CD14-positive monocyte (primary cell): ENCODE measurements at regions not wholly inside any gene's neighbourhood (a gene's known extent, or its start where the extent isn't known, plus 50 kb on each side); places are given as distances from the start of the nearest gene placed in this dataset.
A peak's percentile ranks its signal among the peaks of the same experiment; 100 is the strongest.

Source experiments
- DNase-seq, 3 donors: peaks; one replicate each; pipeline ENCODE4 v3.0.0-alpha.2; 2011 to 2022
- H2AFZ ChIP-seq: 2 replicates; pipeline ENCODE4 v1.6.0; 2012; ENCODE audit warnings: mild to moderate bottlenecking, low read depth, low read length, inconsistent platforms; ENCODE audit not compliant: insufficient read depth, poor library complexity, severe bottlenecking
- H3K27ac ChIP-seq, 2 donors: 1 replicate in 1 of 2; 2 replicates in 1 of 2; pipeline ENCODE4 v1.5.1; 2012 to 2013; ENCODE audit warnings: low read length in 2 of 2, control low read depth in 1 of 2, inconsistent platforms in 1 of 2, low read depth in 1 of 2, mild to moderate bottlenecking in 1 of 2
- H3K27me3 ChIP-seq, 2 donors: one replicate each; pipeline versions ENCODE4 v1.6.0 to v1.6.1; 2011 to 2013; ENCODE audit warnings: low read length in 2 of 2; ENCODE audit not compliant: control insufficient read depth in 2 of 2, insufficient read depth in 2 of 2
- H3K36me3 ChIP-seq, 2 donors: replicated peaks in 1 of 2; 1 replicate in 1 of 2; 2 replicates in 1 of 2; pipeline versions ENCODE4 v1.5.1 to v1.6.1; 2012 to 2013; ENCODE audit warnings: low read length in 2 of 2, control low read depth in 1 of 2, inconsistent platforms in 1 of 2, mild to moderate bottlenecking in 1 of 2; ENCODE audit not compliant: insufficient read depth in 2 of 2, control insufficient read depth in 1 of 2
- H3K4me1 ChIP-seq, 2 donors: 1 replicate in 1 of 2; 2 replicates in 1 of 2; pipeline versions ENCODE4 v1.5.1 to v1.6.1; 2012 to 2013; ENCODE audit warnings: low read length in 2 of 2, control low read depth in 1 of 2, inconsistent platforms in 1 of 2, mild to moderate bottlenecking in 1 of 2, moderate library complexity in 1 of 2; ENCODE audit not compliant: insufficient read depth in 2 of 2, control insufficient read depth in 1 of 2
- H3K4me2 ChIP-seq: replicated peaks from 2 replicates; pipeline ENCODE3; 2012; ENCODE audit warnings: low read length, moderate library complexity, mild to moderate bottlenecking; ENCODE audit not compliant: poor library complexity, severe bottlenecking; ENCODE audit errors: extremely low read depth
- H3K4me3 ChIP-seq, 3 experiments: fragments of 200-600 bp in 1 of 3; sonication (generic) in 1 of 3; replicated peaks in 1 of 3; 1 replicate in 2 of 3; 2 replicates in 1 of 3; pipeline ENCODE4 v1.5.1; 2011 to 2013; ENCODE audit warnings: low read length in 3 of 3, mild to moderate bottlenecking in 3 of 3, control low read depth in 2 of 3, low read depth in 2 of 3, inconsistent platforms in 1 of 3, moderate library complexity in 1 of 3
- H3K79me2 ChIP-seq: 2 replicates; pipeline ENCODE4 v1.6.0; 2012; ENCODE audit warnings: mild to moderate bottlenecking, control low read depth, inconsistent platforms, low read length, moderate library complexity; ENCODE audit not compliant: insufficient read depth
- H3K9ac ChIP-seq: 2 replicates; pipeline ENCODE4 v1.6.0; 2017; ENCODE audit warnings: low read length, mild to moderate bottlenecking; ENCODE audit not compliant: insufficient read depth, poor library complexity, severe bottlenecking
- H3K9me3 ChIP-seq, 2 donors: replicated peaks in 1 of 2; 1 replicate in 1 of 2; 2 replicates in 1 of 2; pipeline versions ENCODE4 v1.5.1 to v1.6.1; 2012 to 2013; ENCODE audit warnings: low read length in 2 of 2, control low read depth in 1 of 2; ENCODE audit not compliant: control insufficient read depth in 1 of 2, insufficient read depth in 1 of 2
- H4K20me1 ChIP-seq: 2 replicates; pipeline ENCODE4 v1.6.0; 2012; ENCODE audit warnings: mild to moderate bottlenecking, low read length, control low read depth, moderate library complexity; ENCODE audit not compliant: insufficient read depth
- H3K27ac Mint-ChIP-seq, 7 donors: one replicate each; pipeline ENCODE4 v1.8.0; 2020; ENCODE audit warnings: mild to moderate bottlenecking in 7 of 7, mixed read lengths in 7 of 7, moderate library complexity in 6 of 7, inconsistent platforms in 2 of 7
- H3K27me3 Mint-ChIP-seq, 3 donors: one replicate each; pipeline ENCODE4 v1.8.0; 2021 to 2022; ENCODE audit warnings: low read depth in 3 of 3, mild to moderate bottlenecking in 3 of 3, mixed read lengths in 3 of 3, moderate library complexity in 3 of 3, inconsistent platforms in 1 of 3
- H3K36me3 Mint-ChIP-seq, 2 donors: one replicate each; pipeline ENCODE4 v1.8.0; 2020; ENCODE audit warnings: mixed read lengths in 2 of 2, inconsistent platforms in 1 of 2, mild to moderate bottlenecking in 1 of 2
- H3K4me1 Mint-ChIP-seq: one replicate; pipeline ENCODE4 v1.8.0; 2020; ENCODE audit warnings: mild to moderate bottlenecking, mixed read lengths
- H3K4me3 Mint-ChIP-seq, 2 donors: one replicate each; pipeline ENCODE4 v1.8.0; 2020; ENCODE audit warnings: mild to moderate bottlenecking in 2 of 2, mixed read lengths in 2 of 2, moderate library complexity in 1 of 2
- H3K9me3 Mint-ChIP-seq, 7 donors: one replicate each; pipeline ENCODE4 v1.8.0; 2020 to 2022; ENCODE audit warnings: mixed read lengths in 7 of 7, mild to moderate bottlenecking in 6 of 7, moderate library complexity in 6 of 7, inconsistent platforms in 2 of 7
- WGBS: methylation state at CpG from one replicate; pipeline ENCODE4 v1.1.5; 2013; ENCODE audit warnings: missing lambda C conversion rate; ENCODE audit not compliant: insufficient coverage; 5-methylcytosine and 5-hydroxymethylcytosine counted together
- intact Hi-C, 2 donors: fragments of 100-400 bp; cut with micrococcal nuclease; formaldehyde crosslinking; loops; one replicate each; pipeline versions ENCODE4 v1.15.0 to v1.15.1; 2023
- TF ChIP-seq, protein P1 (sequence below): fragments of 200-600 bp; IDR thresholded peaks from one replicate; pipeline ENCODE4 v1.8.0; 2022; ENCODE audit warnings: antibody characterized with exemption, mild to moderate bottlenecking

GRCh38 chr10:88095778-88096431 lies 232.5 kb downstream of the PTEN start:
- intact Hi-C loops, result no loop called here
- no peak overlapping the region for H3K9ac ChIP-seq
- H3K36me3 Mint-ChIP-seq, result no peaks in the 10 kb centered on the region

DNA sequence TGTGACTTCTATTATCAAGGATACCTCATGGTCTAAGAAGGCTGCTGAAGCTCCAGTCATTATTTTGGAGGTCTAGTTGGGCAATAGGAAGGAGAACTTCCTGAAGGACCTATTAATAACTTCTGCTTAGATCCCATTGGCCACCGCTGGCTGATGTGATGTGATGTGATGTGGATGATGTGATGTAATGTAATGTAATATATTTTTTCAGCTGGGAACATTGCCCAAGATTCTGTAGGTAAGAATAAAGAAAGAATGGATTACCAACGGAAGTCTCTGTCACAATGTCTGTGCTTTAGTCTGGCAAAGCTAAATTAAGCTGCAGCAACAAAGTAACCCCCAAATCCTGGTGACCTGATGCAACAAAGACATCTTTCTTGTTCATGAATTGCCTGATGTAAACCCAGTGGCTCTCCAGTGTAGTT lies 233.7 kb downstream of the PTEN start:
- H3K27me3 Mint-ChIP-seq, result no peaks in the 10 kb centered on the region
- peaks cover 0 to 2% of the 10 kb centered on the region in 2 donors for H3K9me3 ChIP-seq
- peak; percentile 50 to 80 (median 69) for DNase-seq
- no peaks in the 10 kb centered on the region for H3K36me3 ChIP-seq
- no peak overlapping the region for H2AFZ ChIP-seq
- H3K79me2 ChIP-seq, result no peaks in the 10 kb centered on the region
- peak overlapping the region in 1 of 3 experiments; percentile 3 for H3K4me3 ChIP-seq
- no peak overlapping the region for H3K4me3 Mint-ChIP-seq
- intact Hi-C loops, result no loop called here
- no peaks in the 10 kb centered on the region for H4K20me1 ChIP-seq
- H3K27me3 ChIP-seq, result no peaks in the 10 kb centered on the region
- TF ChIP-seq, protein P1, sequence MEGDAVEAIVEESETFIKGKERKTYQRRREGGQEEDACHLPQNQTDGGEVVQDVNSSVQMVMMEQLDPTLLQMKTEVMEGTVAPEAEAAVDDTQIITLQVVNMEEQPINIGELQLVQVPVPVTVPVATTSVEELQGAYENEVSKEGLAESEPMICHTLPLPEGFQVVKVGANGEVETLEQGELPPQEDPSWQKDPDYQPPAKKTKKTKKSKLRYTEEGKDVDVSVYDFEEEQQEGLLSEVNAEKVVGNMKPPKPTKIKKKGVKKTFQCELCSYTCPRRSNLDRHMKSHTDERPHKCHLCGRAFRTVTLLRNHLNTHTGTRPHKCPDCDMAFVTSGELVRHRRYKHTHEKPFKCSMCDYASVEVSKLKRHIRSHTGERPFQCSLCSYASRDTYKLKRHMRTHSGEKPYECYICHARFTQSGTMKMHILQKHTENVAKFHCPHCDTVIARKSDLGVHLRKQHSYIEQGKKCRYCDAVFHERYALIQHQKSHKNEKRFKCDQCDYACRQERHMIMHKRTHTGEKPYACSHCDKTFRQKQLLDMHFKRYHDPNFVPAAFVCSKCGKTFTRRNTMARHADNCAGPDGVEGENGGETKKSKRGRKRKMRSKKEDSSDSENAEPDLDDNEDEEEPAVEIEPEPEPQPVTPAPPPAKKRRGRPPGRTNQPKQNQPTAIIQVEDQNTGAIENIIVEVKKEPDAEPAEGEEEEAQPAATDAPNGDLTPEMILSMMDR, result no peak
- WGBS, result 10% methylated on average over 2 of the region's 2 CpGs
- H3K4me1 ChIP-seq, result peaks cover 34 to 56% of the 10 kb centered on the region in 2 donors
- peaks cover 0 to 9% (median 5%) of the 10 kb centered on the region in 7 donors for H3K9me3 Mint-ChIP-seq
- H3K9ac ChIP-seq, result no peak overlapping the region
- no peaks in the 10 kb centered on the region for H3K36me3 Mint-ChIP-seq
- no peak overlapping the region for H3K4me2 ChIP-seq
- peaks cover 44% of the 10 kb centered on the region for H3K4me1 Mint-ChIP-seq
- peak overlapping the region; percentile 85 to 94 (median 91) for H3K27ac Mint-ChIP-seq
- peak overlapping the region; percentile 6 to 76 for H3K27ac ChIP-seq

More at GRCh38 chr10:88095778-88096431, 232.5 kb downstream of the PTEN start:
- H3K4me1 ChIP-seq, result peaks cover 43 to 61% of the 10 kb centered on the region in 2 donors
- H2AFZ ChIP-seq, result no peak overlapping the region
- WGBS, result 100% methylated on average over 3 of the region's 9 CpGs
- no peaks in the 10 kb centered on the region for H3K27me3 ChIP-seq
- H3K27me3 Mint-ChIP-seq, result peaks cover 0 to 2% (median 0%) of the 10 kb centered on the region in 3 donors
- peaks cover 0 to 2% of the 10 kb centered on the region in 2 donors for H3K9me3 ChIP-seq
- H3K4me3 Mint-ChIP-seq, result no peak overlapping the region
- H4K20me1 ChIP-seq, result no peaks in the 10 kb centered on the region
- no peak for DNase-seq
- H3K9me3 Mint-ChIP-seq, result peaks cover 0 to 9% (median 5%) of the 10 kb centered on the region in 7 donors
- TF ChIP-seq, protein P1, result no peak
- H3K4me2 ChIP-seq, result no peak overlapping the region
- H3K79me2 ChIP-seq, result no peaks in the 10 kb centered on the region
- H3K4me3 ChIP-seq, result no peak overlapping the region
- peaks cover 50% of the 10 kb centered on the region for H3K4me1 Mint-ChIP-seq
- H3K27ac ChIP-seq, result no peak overlapping the region
- no peaks in the 10 kb centered on the region for H3K36me3 ChIP-seq
- H3K27ac Mint-ChIP-seq, result peak overlapping the region in 1 of 7 donors; percentile 8
